HG03442 (cell line): ENCODE measurements at regions not wholly inside any gene's neighbourhood (a gene's known extent, or its start where the extent isn't known, plus 50 kb on each side); places are given as distances from the start of the nearest gene placed in this dataset.

Experiments used
- ATAC-seq: cut with Tn5 transposase; IDR thresholded peaks from one replicate; pipeline ENCODE4 v1.9.1; 2021; ENCODE audit warnings: mild to moderate bottlenecking, moderate library complexity; ENCODE audit not compliant: unreplicated experiment

- no peak for ATAC-seq
Observed at GRCh38 chr2:16615687-16616615, 49.7 kb downstream of the CYRIA start.

- ATAC-seq, result no peak
Observed at GRCh38 chr2:16615246-16615645, 50.4 kb downstream of the CYRIA start.

- no peak for ATAC-seq
Observed at GRCh38 chr2:16614314-16614860, 51.2 kb downstream of the CYRIA start.

DNA sequence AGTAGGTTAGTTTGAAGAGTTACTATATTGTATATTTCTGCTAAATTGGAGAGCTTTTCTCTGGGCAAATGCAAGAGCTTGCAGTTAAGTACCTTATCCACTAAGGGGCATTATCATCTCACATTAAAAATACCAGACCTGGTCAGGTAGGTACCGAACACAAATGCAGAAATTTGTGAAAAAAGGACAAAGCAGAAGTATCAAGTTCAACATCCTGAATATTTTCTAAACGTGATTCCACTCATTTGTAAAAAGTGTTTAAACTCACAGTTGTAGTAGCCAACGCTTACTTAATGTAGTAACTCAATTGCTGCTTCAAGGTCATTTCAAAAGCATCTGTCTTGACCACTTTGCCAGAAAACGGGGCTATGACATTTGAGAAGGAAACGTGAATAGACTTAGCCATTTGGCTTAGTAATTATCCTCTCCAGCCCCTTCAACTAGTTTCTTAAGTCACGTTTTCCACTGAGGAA is 52.1 kb downstream of the CYRIA start:
- no peak for ATAC-seq

DNA sequence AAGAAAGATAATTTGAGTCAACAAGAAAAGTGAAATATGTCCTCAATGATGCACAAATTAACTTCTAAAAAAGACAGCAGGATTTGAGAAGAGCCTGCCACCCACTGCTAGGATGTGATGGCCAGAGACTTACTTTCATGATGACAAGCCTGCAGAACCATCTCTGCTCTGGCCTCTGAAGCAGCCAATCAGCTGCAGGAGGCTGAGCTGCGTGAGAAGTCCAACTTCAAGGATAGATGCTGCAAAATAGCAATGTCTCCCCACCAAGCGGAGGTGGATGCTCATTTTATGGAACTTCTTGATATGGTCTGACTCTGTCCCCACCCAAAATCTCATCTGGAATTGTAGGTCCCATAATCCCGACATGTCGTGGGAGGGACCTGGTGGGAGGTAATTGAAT is 53.1 kb downstream of the CYRIA start:
- no peak for ATAC-seq

DNA sequence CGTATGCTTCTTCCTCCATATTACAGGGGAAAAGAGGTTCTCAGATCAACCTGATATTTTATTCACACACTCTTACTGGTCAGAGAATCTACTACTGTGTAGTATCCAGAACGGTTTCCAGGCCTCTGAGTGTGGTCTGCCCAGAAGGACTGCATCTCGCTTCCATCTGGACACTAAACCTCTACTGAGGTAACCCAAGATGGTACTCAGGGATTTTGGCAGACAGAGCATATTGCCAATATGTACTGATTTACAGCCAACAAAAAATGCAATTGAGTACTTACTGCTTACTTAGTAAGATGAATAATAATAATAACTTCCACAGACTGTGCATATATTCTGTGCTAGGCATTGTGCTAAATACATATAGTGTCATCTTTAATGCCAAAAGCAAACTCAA is 55.8 kb downstream of the CYRIA start:
- ATAC-seq, result no peak

- ATAC-seq, result peak; percentile 88
Observed at GRCh38 chr2:16608661-16609643, 56.7 kb downstream of the CYRIA start.

DNA sequence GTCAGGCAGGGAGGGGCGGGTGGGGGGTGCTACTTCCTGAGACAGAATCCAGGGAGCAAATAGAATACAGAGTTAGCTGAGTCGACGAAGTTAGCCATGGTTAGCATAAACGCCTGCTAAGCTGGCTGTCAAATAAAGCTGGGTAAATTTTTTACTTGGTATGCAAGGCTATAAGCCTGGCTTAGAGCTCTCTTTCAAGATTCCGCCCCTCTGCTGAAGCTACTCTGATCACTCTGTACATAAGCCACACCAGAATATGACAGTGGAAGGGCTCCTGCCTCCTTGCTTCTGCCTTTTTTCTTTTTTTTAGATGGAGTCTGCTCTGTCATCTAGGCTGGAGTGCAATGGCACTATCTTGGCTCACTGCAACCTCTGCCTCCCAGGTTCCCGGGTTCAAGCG is 58.3 kb downstream of the CYRIA start:
- ATAC-seq, result no peak

GRCh38 chr2:16604236-16604635 is 61.4 kb downstream of the CYRIA start:
- ATAC-seq, result no peak

GRCh38 chr2:16591370-16591933 is 74.2 kb downstream of the CYRIA start:
- no peak for ATAC-seq

DNA sequence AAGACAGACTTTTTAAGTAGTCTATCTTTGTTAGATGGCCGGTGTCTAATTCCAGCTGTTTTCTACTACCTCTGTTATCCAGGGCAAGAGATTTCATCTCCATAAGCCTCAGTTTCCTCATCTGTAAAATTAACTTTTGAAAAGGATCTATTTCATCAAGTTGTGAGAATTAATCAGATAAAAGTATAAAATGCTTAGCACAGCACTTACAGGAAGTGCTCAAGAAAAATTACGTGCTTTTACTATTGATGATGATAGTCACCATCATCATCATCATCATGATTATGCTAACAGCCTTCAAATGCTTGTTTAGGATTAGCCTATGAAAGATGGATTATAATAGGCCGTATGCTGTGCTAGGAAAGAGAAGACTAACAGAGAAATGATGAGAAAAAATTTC is 76.2 kb downstream of the CYRIA start:
- no peak for ATAC-seq

GRCh38 chr2:16588565-16588964 is 77.1 kb downstream of the CYRIA start:
- no peak for ATAC-seq

- ATAC-seq, result no peak
Observed at GRCh38 chr2:16587601-16588000, 78.0 kb downstream of the CYRIA start.

- ATAC-seq, result no peak
Observed at GRCh38 chr2:16584824-16585540, 80.7 kb downstream of the CYRIA start.

DNA sequence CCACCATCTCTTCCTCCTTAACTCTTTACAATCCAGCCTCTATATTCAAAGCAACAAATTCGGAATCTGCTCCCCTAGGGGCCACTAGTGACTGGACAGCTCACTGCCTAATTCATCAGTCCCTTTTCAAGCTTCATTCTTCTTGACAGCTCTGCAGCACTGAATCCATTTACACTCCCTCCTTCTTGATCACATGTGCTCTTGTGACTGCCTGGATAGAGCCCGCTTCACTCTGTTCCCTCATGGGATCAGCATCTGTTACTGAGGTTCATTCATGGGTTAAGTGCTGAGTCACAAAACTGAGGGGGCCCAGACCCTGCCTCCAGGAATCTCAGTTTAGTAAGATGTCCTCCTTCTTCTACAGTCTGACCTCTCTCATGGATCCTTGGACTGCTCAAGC is 81.5 kb downstream of the CYRIA start:
- ATAC-seq, result no peak

DNA sequence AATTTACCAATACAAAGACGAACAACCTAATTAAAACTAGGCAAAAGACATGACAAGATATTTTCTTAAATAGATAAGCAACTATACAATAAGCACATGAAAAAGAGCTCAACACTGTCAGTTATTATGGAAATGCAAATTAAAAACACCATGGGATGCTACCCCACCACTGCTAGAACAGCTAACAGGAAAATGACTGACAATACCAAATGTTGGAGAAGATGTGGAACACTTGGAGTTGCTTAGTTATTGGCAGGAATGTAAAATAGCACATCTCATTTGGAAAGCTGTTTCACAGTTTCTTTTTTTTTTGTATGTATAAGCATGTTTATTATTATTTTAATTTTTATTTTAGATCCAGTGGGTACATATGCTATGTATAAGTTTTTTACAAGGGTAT is 84.4 kb downstream of the CYRIA start:
- no peak for ATAC-seq

DNA sequence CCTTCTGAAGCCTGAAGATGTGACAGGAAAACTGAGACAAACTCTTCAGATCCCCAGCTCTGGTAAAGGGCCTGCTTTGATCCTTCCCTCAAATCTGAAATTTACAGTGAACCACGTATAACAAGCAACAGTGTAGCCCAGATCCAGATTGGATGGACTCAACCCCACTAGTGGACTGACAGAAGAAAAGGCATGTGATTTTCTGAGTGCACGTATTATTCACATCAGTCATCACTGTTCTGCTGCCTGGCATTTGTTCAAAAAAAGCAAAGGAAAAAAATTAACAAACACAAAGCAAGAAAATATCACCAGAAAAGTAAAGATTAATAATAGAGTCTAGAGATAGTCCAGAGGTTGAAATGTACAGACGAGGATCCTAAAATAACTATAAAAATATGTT is 87.6 kb downstream of the CYRIA start:
- no peak for ATAC-seq

DNA sequence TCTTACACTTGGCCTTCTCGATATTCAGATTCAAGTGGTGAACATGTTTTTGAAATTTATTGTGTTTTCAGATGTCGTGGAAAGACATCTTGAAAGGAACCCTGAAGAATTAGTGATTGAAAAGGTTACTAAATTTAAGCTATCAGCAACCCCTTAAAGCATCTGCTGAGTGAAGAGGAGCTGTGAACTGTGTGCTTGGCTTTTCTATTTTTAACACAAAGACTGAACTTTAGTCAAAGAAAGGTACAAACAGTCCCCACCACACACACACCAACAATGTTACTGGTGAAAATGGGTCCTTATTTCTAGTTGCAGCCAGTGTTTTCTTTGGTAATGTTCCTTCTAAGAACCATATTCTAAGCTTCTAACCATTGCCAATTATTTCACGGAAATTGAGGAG is 95.1 kb downstream of the CYRIA start:
- ATAC-seq, result no peak

- ATAC-seq, result no peak
Observed at GRCh38 chr2:16568998-16569784, 96.4 kb downstream of the CYRIA start.
